DMS 273 (cell line): ENCODE measurements at regions not wholly inside any gene's neighbourhood (a gene's known extent, or its start where the extent isn't known, plus 50 kb on each side); places are given as distances from the start of the nearest gene placed in this dataset.

Experiments
- DNase-seq: peaks from one replicate; lab custom pipeline; 2025; ENCODE audit not compliant: unreplicated experiment; lab: John Stamatoyannopoulos, UW

GRCh38 chr10:131810036-131810804 is 90.6 kb upstream of the PPP2R2D start:
- DNase-seq = no peak

GRCh38 chr10:131810805-131811629 is 89.8 kb upstream of the PPP2R2D start:
- no peak for DNase-seq

- no peak for DNase-seq
Measured at GRCh38 chr10:131811630-131812403, 89.0 kb upstream of the PPP2R2D start.

- DNase-seq = no peak
Measured at GRCh38 chr10:131812736-131813604, 87.8 kb upstream of the PPP2R2D start.

- no peak for DNase-seq
Measured at GRCh38 chr10:131814567-131815265, 86.1 kb upstream of the PPP2R2D start.

- no peak for DNase-seq
Measured at GRCh38 chr10:131815266-131816156, 85.3 kb upstream of the PPP2R2D start.

GRCh38 chr10:131816157-131816775 is 84.5 kb upstream of the PPP2R2D start:
- no peak for DNase-seq

GRCh38 chr10:131816941-131817700 is 83.7 kb upstream of the PPP2R2D start:
- no peak for DNase-seq

- DNase-seq = no peak
Measured at GRCh38 chr10:131817866-131818509, 82.8 kb upstream of the PPP2R2D start.

- DNase-seq = no peak
Measured at GRCh38 chr10:131818510-131819234, 82.1 kb upstream of the PPP2R2D start.

GRCh38 chr10:131819241-131820072 is 81.4 kb upstream of the PPP2R2D start:
- no peak for DNase-seq

- no peak for DNase-seq
Measured at GRCh38 chr10:131820626-131821025, 80.2 kb upstream of the PPP2R2D start.

- no peak for DNase-seq
Measured at GRCh38 chr10:131821378-131822012, 79.3 kb upstream of the PPP2R2D start.

GRCh38 chr10:131822013-131822691 is 78.7 kb upstream of the PPP2R2D start:
- no peak for DNase-seq
